Loucy (cell line): ENCODE measurements at regions not wholly inside any gene's neighbourhood (a gene's known extent, or its start where the extent isn't known, plus 50 kb on each side); places are given as distances from the start of the nearest gene placed in this dataset.

Source experiments
- H2AFZ ChIP-seq: fragments of 200-600 bp; sonication (generic); 2 replicates; pipeline ENCODE4 v1.6.0; 2016; ENCODE audit warnings: antibody characterized with exemption, mild to moderate bottlenecking, low read length, moderate library complexity
- H3F3A ChIP-seq: fragments of 200-600 bp; 2 replicates; pipeline ENCODE4 v1.6.0; 2016; ENCODE audit warnings: antibody characterized with exemption, low read depth, mild to moderate bottlenecking
- H3K27me3 ChIP-seq: fragments of 200-600 bp; sonication (generic); 2 replicates; pipeline ENCODE4 v1.6.1; 2014; ENCODE audit warnings: low read length, mild to moderate bottlenecking; ENCODE audit not compliant: insufficient read depth, poor library complexity, severe bottlenecking
- H3K36me3 ChIP-seq: fragments of 200-600 bp; sonication (generic); 2 replicates; pipeline ENCODE4 v1.6.1; 2016; ENCODE audit warnings: low read length; ENCODE audit not compliant: insufficient read depth
- H3K4me1 ChIP-seq: fragments of 200-600 bp; sonication (generic); 2 replicates; pipeline ENCODE4 v1.5.1; 2014; ENCODE audit warnings: low read length, mild to moderate bottlenecking; ENCODE audit not compliant: insufficient read depth, poor library complexity, severe bottlenecking
- H3K4me2 ChIP-seq: fragments of 200-600 bp; sonication (generic); 2 replicates; pipeline ENCODE4 v1.6.0; 2014; ENCODE audit warnings: antibody characterized with exemption, low read length, low read depth, mild to moderate bottlenecking; ENCODE audit not compliant: poor library complexity, severe bottlenecking
- H3K4me3 ChIP-seq: fragments of 200-600 bp; sonication (generic); 2 replicates; pipeline ENCODE4 v1.5.1; 2014; ENCODE audit warnings: low read length, mild to moderate bottlenecking, mixed read lengths; ENCODE audit not compliant: poor library complexity, severe bottlenecking
- H3K79me2 ChIP-seq: fragments of 200-600 bp; sonication (generic); 2 replicates; pipeline ENCODE4 v1.6.1; 2014; ENCODE audit warnings: low read length; ENCODE audit not compliant: insufficient read depth
- H3K9ac ChIP-seq: fragments of 200-600 bp; sonication (generic); 2 replicates; pipeline ENCODE4 v1.6.0; 2014; ENCODE audit warnings: mild to moderate bottlenecking, low read depth, low read length, moderate library complexity; ENCODE audit not compliant: poor library complexity, severe bottlenecking
- H3K9me2 ChIP-seq: fragments of 200-600 bp; sonication (generic); replicated peaks from 2 replicates; pipeline ENCODE4 v1.6.1; 2016; ENCODE audit warnings: low read depth, low read length, mixed read lengths
- H3K9me3 ChIP-seq: fragments of 200-600 bp; sonication (generic); 2 replicates; pipeline ENCODE4 v1.6.1; 2014; ENCODE audit warnings: mild to moderate bottlenecking, antibody characterized with exemption, low read length, low read depth; ENCODE audit not compliant: insufficient read depth
- H4K20me1 ChIP-seq: fragments of 200-600 bp; sonication (generic); 2 replicates; pipeline ENCODE4 v1.6.0; 2014; ENCODE audit warnings: antibody characterized with exemption, low read length, mild to moderate bottlenecking; ENCODE audit not compliant: insufficient read depth, poor library complexity, severe bottlenecking
- CTCF ChIP-seq: fragments of 200-600 bp; sonication (generic); conservative IDR thresholded peaks from 2 replicates; pipeline ENCODE4 v1.5.1; 2014; ENCODE audit warnings: mild to moderate bottlenecking, antibody characterized with exemption, low read length
- EZH2phosphoT487 ChIP-seq: fragments of 200-600 bp; IDR thresholded peaks from 2 replicates; pipeline ENCODE4 v1.6.1; 2018; ENCODE audit warnings: antibody characterized with exemption, mild to moderate bottlenecking, moderate library complexity, borderline replicate concordance

GRCh38 chr2:239475161-239476028, 74.6 kb upstream of the HDAC4 start:
- H3K4me2 ChIP-seq: no peak overlapping the region

GRCh38 chr2:239473211-239473805, 72.5 kb upstream of the HDAC4 start:
- Histone ChIP-seq H3K79me2 (no peaks in the 10 kb centered on the region), H3K9ac (no peak overlapping the region), H3K4me3 (no peak overlapping the region), H3K36me3 (no peaks in the 10 kb centered on the region), H3F3A (no peaks in the 10 kb centered on the region), H3K4me1 (no peaks in the 10 kb centered on the region), H3K4me2 (no peak overlapping the region), H3K9me2 (no peaks in the 10 kb centered on the region), H3K9me3 (peaks cover 8% of the 10 kb centered on the region; the same call in 1 of the 2 replicates), H4K20me1 (no peaks in the 10 kb centered on the region), H2AFZ (no peak overlapping the region), H3K27me3 (no peaks in the 10 kb centered on the region)
- TF ChIP-seq CTCF: no peak
- no peak for TF ChIP-seq EZH2phosphoT487

More at GRCh38 chr2:239475161-239476028, 74.6 kb upstream of the HDAC4 start:
- Histone ChIP-seq H3K4me1 (no peaks in the 10 kb centered on the region), H3K36me3 (no peaks in the 10 kb centered on the region), H3K9me2 (no peaks in the 10 kb centered on the region), H3K79me2 (no peaks in the 10 kb centered on the region), H3K4me3 (no peak overlapping the region), H3K9me3 (peaks cover 7% of the 10 kb centered on the region; the same call in 1 of the 2 replicates), H3F3A (no peaks in the 10 kb centered on the region), H2AFZ (no peak overlapping the region), H3K27me3 (no peaks in the 10 kb centered on the region), H3K9ac (no peak overlapping the region), H4K20me1 (no peaks in the 10 kb centered on the region)
- no peak for TF ChIP-seq CTCF
- no peak for TF ChIP-seq EZH2phosphoT487

GRCh38 chr2:239472235-239472775, 71.5 kb upstream of the HDAC4 start:
- H3K4me3 ChIP-seq: no peak overlapping the region
- no peaks in the 10 kb centered on the region for H3K9me2 ChIP-seq
- H3K36me3 ChIP-seq: no peaks in the 10 kb centered on the region
- H3K79me2 ChIP-seq: no peaks in the 10 kb centered on the region
- H3K9me3 ChIP-seq: peaks cover 13% of the 10 kb centered on the region; the same call in 1 of the 2 replicates
- no peaks in the 10 kb centered on the region for H3K4me1 ChIP-seq
- no peak overlapping the region for H3K4me2 ChIP-seq
- no peak for TF ChIP-seq EZH2phosphoT487
- TF ChIP-seq CTCF: no peak
- no peaks in the 10 kb centered on the region for H4K20me1 ChIP-seq
- H2AFZ ChIP-seq: no peak overlapping the region
- no peaks in the 10 kb centered on the region for H3K27me3 ChIP-seq
- no peaks in the 10 kb centered on the region for H3F3A ChIP-seq
- no peak overlapping the region for H3K9ac ChIP-seq
